HG03045 (cell line): ENCODE measurements at regions not wholly inside any gene's neighbourhood (a gene's known extent, or its start where the extent isn't known, plus 50 kb on each side); places are given as distances from the start of the nearest gene placed in this dataset.
"Not testable (repeated sequence)": the region's sequence is repeated elsewhere in the genome, so short reads cannot be mapped to it uniquely, and the experiment has no call there.

ENCODE experiments used
- ATAC-seq: cut with Tn5 transposase; IDR thresholded peaks from one replicate; pipeline ENCODE4 v1.9.1; 2021; ENCODE audit warnings: mild to moderate bottlenecking, moderate library complexity; ENCODE audit not compliant: unreplicated experiment

DNA sequence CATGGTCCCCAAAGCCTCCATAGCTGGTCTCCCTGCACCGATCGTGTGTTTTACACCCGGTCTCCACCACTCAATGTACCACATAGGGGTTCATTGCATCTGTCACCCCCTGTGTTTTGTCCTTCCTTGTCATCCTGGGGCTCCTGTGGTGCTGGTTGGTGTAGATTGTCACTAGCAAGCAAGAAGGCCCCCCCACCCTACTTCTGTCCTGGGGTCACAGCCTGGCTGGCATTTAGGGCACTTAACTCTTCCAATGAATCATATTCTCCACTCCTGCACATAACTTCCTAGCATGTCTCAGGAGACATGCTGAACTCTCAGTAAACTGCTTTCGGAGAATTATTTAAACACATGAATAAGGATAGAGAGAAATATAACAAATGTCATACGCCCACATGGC is 161.4 kb downstream of the BCL2L11 start:
- ATAC-seq: not testable (repeated sequence)

GRCh38 chr2:111287646-111288568 is 167.2 kb downstream of the BCL2L11 start:
- ATAC-seq: not testable (repeated sequence)

DNA sequence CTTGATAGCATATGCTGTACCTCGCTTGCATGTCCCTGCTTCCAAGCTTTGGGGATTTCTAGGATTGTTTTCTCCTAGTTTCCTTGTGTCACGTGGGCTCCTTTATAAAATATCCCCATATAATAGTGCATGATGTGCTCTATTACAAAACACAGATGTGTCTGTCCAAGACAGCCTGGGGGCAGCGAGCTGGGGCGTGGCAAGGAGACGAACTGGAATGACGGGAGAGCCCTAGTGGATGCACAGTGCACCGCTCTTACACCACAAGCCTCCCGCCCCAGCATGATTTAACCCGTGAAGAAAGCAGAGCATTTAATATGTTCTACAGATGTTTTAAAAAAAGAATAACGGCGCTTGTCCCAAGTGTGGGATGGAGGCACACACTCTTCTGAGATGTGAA is 169.7 kb downstream of the BCL2L11 start:
- ATAC-seq: not testable (repeated sequence)

DNA sequence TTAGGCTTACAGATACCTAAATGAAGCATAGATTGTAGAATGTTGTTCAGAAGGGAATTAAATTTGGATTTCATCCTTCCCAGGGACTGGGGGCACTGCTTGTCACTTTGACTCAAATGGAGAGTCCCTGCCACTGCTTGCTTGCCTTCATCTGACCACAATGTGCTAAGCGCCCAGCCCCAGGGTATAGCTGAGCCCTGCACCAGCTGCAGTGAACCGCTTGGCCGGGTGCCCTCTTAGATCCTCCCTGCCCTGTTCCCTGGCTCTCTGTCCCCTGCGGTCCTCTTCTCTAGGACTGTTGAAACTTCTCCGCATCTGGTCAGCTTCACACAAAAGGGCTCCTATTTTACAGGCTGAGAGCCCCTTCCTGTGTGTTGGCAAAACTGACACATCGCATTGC is 170.9 kb downstream of the BCL2L11 start:
- ATAC-seq: not testable (repeated sequence)

DNA sequence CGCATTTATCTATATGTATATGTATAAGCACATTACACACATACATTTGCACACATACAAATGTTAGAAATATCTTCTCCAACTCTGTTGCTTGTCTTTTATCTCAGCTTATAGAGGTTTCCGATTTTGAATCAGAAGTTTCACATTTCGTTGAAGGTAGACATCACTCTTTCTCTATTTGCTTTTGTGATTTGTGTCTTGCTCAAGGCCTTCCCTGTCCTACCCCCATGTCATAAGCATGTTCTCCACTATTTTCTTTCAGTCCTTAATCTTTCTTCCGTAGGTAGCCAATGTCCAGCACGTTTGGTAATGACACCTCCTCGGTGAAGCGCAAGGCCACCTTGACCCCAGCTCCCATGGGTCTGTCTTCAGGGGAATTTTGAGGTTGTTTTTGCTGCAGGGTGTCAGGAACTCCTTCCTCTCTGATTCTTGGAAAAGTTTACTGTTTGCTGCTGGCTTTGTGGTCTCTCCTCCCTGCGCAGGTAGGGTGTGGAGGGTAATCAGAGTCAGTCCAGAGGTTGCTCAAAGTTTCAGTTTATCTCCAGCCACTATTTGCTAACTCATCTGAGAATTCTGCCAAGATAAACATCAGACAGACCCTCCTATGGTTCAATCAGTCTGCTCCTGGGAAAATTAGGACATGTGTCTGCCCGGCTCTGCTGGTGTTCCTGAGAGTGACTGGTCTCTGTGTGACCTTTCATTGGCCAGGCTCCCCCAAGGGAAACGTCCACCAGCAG is 171.7 kb downstream of the BCL2L11 start:
- ATAC-seq: not testable (repeated sequence)

DNA sequence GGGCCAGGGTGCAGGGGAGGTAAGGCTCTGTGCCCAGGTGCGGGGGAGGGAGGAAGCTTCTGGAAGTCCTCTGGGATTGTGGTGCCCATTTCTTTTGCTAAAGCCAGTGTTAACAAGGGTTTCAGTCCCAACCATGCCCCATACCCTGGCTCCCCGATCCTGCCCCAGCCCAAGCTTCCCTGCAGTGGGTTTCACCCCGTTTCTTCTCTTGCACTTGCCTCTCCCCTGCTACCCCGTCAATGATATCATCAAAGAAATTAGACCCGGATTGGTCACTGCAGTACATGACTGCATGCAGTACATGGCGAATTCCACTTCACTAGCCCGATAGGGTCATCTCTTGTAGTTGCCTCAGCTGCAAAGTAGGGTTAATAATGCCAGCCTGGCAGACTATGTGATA is 174.0 kb downstream of the BCL2L11 start:
- not testable (repeated sequence) for ATAC-seq

- ATAC-seq: not testable (repeated sequence)
Measured at GRCh38 chr2:111296122-111296804, 175.5 kb downstream of the BCL2L11 start.

DNA sequence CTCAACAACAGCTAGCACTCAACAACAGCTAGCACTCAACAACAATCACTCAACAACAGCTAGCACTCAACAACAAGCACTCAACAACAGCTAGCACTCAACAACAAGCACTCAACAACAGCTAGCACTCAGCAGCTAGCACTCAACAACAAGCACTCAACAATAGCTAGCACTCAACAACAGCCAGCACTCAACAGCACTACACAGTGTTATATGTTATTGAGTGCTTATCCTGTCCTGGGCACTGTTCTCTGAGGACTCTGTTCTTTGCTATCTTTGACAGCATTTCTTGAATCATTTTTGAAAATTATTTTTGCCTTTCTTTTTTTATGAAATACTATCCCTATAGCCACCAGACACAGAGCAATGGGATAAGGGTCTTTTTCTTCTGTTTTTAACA is 176.4 kb downstream of the BCL2L11 start:
- ATAC-seq: not testable (repeated sequence)

DNA sequence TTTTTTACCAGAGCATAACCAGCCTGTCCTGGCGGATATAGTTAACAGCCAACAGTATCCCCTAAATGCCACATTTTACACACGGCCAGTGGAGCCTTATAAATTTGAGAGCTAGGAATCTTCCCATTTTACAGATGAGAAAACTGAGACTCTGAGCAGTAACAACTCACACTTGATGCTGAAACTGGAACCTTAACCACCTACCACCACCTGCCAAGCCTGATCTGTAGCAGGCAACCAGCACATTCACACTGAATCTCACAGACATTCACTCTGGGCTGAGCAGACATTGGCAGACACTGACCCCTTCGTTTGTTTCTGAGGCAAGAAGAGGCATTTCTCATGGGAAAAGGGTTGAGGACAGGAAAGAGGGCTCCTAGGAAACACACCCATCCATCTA is 178.2 kb downstream of the BCL2L11 start:
- not testable (repeated sequence) for ATAC-seq

DNA sequence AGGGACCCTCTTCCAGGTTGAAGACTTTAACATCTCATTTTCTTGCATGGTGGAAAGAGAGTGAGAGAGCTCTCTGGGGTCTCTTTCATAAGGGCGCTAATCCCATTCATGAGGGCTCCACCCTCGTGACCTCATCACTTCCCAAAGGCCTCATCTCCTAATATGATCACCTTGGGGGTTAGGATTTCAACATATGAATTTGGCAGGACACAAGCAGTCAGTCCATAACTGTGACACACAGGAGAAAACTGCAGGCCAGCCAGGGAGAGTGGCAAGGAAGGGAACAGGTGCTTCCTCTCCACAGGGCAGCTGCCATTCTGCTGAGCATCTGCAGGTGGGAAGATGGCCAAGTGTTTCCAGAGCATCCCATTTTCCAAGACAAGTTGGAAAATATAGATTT is 178.9 kb downstream of the BCL2L11 start:
- ATAC-seq: not testable (repeated sequence)

- ATAC-seq: not testable (repeated sequence)
Measured at GRCh38 chr2:111301677-111302076, 181.0 kb downstream of the BCL2L11 start.

GRCh38 chr2:111302397-111303218 is 181.9 kb downstream of the BCL2L11 start:
- not testable (repeated sequence) for ATAC-seq

- ATAC-seq: not testable (repeated sequence)
Measured at GRCh38 chr2:111307302-111307701, 186.6 kb downstream of the BCL2L11 start.

DNA sequence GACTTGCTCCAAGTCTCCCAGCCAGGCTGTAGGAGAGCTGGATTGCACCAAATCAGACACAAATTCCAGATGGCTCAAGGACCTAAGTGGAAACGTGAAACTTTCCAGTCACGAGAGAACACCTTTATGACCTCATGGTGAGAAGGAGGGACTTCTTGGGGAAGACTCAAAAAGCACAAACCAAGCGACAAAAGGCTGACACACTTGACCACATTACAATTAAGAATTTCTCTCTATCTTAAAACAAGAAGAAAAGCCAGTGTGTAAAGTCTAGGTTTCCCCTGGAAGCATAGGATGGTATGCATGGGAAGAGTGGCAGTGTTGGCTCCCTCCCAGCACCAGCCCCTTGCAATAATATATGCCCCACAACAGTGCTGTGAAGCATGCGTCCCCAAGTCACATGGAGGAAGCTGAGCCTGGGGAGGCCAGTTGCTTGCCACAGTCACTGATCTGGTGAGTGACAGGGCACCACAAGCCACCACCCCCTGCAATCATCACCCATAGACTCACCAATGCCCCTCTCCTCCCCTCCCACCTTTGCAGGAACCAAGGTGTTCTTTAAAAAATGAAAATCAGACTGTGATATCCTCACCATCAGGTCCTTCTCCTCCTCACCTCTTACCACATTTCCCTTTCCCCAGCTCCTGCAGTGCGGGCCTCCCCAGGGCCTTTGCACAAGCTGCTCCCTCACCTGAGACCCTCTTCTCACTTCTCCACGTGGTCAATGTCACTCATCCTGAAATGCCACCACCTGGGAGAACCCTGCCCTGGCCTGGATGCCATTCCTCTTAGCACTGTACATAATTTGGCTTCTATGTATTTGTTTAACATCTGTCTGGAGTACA is 188.7 kb downstream of the BCL2L11 start:
- ATAC-seq: not testable (repeated sequence)

GRCh38 chr2:111310395-111310794 is 189.7 kb downstream of the BCL2L11 start:
- not testable (repeated sequence) for ATAC-seq

GRCh38 chr2:111311568-111311967 is 190.9 kb downstream of the BCL2L11 start:
- ATAC-seq: not testable (repeated sequence)

DNA sequence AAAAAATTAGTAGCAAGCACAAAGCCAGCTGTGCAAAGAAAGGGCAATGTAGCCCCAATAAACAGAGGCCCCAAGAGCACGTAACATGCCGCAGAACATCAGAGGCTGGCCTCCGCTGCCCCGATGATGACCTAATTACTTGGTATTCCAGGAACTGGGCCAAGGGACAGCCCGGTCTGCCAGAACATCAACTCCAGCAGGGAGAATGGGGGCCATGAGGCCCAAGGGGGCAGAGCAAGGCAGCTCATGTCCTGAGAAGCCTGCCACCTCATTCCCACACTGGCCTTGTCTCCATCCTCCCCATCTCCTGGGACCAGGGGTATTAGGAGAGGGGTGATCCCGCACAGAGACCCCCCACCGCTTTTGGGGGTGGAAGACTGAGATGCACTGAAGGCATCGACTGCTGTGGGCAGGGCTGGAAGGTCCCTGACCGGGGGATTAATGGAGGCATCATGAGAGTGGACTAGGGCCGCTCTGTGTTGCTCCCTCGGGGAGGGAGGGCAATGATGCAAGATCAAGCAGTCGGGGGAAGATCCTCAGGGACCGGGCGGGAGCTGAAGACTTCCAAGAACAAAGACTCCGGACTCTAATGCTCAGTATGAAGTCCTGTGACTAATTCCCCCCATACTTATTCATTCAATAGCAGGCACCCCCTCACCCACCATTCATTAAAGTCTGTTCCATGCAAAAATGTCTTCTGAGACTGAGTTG is 192.3 kb downstream of the BCL2L11 start:
- ATAC-seq: not testable (repeated sequence)

DNA sequence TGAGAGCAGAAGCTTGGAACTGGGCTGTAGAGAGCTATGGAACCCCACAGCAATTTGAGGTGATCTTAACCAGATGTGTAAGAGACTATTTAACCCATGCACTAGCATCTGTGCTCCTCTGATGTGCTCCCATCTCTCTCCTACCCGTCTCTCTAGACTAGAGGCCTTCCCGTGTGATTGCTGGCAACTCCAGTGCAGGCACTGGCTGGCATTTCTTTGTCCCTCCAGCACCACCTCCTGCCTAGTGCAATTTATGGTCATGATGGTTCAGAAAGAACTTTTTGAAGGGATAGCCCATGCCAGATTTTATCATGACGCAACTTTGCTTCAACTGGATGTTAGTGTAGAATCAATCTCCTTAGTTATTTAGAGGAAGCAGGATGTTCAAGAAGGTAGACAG is 193.0 kb downstream of the BCL2L11 start:
- not testable (repeated sequence) for ATAC-seq
